Ascending aorta (tissue), 2 donors: ENCODE measurements at regions not wholly inside any gene's neighbourhood (a gene's known extent, or its start where the extent isn't known, plus 50 kb on each side); places are given as distances from the start of the nearest gene placed in this dataset.

Experiments used
- DNase-seq, 2 donors: peaks; one replicate each; pipeline ENCODE4 v3.0.0-alpha.2; 2019; ENCODE audit warnings: low spot score in 2 of 2
- H3K27ac ChIP-seq, 2 donors: fragments of 200-600 bp; sonication (generic); one replicate each; pipeline ENCODE4 v1.5.1; 2016 to 2017; ENCODE audit warnings: mild to moderate bottlenecking in 1 of 2
- H3K27me3 ChIP-seq: fragments of 200-600 bp; sonication (generic); one replicate; pipeline ENCODE4 v1.5.1; 2017
- H3K36me3 ChIP-seq, 2 donors: fragments of 200-600 bp; sonication (generic); one replicate each; pipeline ENCODE4 v1.5.1; 2016
- H3K4me1 ChIP-seq, 2 donors: fragments of 200-600 bp; sonication (generic); one replicate each; pipeline ENCODE4 v1.5.1; 2016 to 2017; ENCODE audit warnings: mild to moderate bottlenecking in 1 of 2
- H3K4me3 ChIP-seq, 2 donors: fragments of 200-600 bp; sonication (generic); one replicate each; pipeline ENCODE4 v1.5.1; 2016 to 2017; ENCODE audit warnings: mild to moderate bottlenecking in 1 of 2
- H3K9me3 ChIP-seq, 2 donors: fragments of 200-600 bp; sonication (generic); one replicate each; pipeline ENCODE4 v1.5.1; 2016
- CTCF ChIP-seq, 3 experiments: fragments of 200-600 bp in 2 of 3; fragments of 450-650 bp in 1 of 3; sonication (generic) in 2 of 3; IDR thresholded peaks; one replicate each; pipeline ENCODE4 v1.5.1; 2016 to 2019; ENCODE audit warnings: antibody characterized with exemption in 3 of 3, mild to moderate bottlenecking in 1 of 3, moderate library complexity in 1 of 3
- intact Hi-C: fragments of 100-400 bp; cut with DNase I; formaldehyde crosslinking; loops from one replicate; pipeline ENCODE4 v1.15.1; 2023

DNA sequence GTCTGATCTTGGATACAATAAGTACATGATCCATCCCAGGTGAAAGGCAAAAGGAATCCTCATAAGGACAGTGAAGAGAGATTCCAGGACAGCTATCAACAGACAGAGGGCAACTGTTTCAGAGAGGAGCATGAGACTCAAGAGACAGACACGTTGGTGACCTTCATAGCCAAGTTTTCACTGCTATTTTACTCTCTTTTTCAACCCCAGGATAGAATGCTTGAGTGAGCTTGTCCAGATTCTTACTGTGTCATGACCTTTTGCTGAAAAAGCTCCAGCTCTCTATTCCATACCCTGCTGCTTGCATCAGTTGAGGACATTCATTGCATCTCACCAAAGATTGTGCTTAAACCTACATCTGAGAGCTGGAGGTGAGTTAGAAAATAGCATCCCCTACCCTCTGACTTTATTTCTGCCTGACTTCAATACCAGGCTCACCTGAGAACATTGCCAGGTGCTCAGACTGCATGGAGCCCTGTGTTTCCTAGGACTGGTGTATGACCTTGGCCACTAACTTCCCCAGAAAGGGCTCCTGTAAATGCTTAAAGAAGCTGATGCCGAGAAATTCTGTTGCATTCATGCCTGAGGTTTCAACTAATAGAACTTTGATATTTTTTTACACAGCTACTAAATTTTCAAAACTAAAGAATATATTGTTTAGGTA is 70.4 kb upstream of the TMEM17 start:
- H3K4me3 ChIP-seq = no peak overlapping the region
- intact Hi-C loops = no loop called here
- H3K27ac ChIP-seq = no peak overlapping the region
- no peaks in the 10 kb centered on the region for H3K36me3 ChIP-seq
- H3K4me1 ChIP-seq = no peaks in the 10 kb centered on the region
- no peaks in the 10 kb centered on the region for H3K27me3 ChIP-seq
- no peaks in the 10 kb centered on the region for H3K9me3 ChIP-seq
- no peak for DNase-seq
- no peak for TF ChIP-seq CTCF (IDR thresholded peaks at IDR 0.05)

- no peaks in the 10 kb centered on the region for H3K27me3 ChIP-seq
- intact Hi-C loops = no loop called here
- no peak overlapping the region for H3K27ac ChIP-seq
- TF ChIP-seq CTCF (IDR thresholded peaks at IDR 0.05) = no peak
- no peak for DNase-seq
- H3K4me1 ChIP-seq = no peaks in the 10 kb centered on the region
- H3K36me3 ChIP-seq = no peaks in the 10 kb centered on the region
- no peak overlapping the region for H3K4me3 ChIP-seq
- no peaks in the 10 kb centered on the region for H3K9me3 ChIP-seq
Observed at GRCh38 chr2:62573936-62574335, 67.9 kb upstream of the TMEM17 start.

DNA sequence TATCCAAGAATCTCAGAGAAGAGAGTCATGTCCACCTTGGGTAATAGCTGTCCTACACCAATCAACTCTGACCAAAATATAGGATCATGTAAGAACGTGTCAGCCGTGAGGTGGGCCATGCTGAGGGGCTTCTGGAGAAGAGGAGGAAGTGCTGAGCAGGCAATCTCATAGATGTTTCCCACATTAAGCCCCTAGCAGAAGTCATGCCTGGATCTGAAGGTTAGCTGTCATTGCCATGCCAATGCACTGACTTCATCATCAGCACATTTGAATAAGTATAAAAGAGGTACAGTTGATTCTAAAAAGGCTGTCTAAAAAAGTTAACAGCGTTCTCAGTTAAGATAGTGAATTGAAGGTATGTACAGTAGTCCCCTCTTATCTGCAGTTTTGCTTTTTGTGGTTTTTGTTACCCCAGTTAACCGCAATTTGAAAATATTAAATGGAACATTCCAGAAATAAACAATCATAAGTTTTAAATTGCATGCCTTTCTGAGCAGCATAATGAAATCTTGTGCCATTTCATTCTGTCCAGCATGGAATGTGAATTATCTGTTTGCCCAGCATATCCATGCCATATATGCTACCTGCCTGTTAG is 67.2 kb upstream of the TMEM17 start:
- intact Hi-C loops = no loop called here
- no peaks in the 10 kb centered on the region for H3K4me1 ChIP-seq

DNA sequence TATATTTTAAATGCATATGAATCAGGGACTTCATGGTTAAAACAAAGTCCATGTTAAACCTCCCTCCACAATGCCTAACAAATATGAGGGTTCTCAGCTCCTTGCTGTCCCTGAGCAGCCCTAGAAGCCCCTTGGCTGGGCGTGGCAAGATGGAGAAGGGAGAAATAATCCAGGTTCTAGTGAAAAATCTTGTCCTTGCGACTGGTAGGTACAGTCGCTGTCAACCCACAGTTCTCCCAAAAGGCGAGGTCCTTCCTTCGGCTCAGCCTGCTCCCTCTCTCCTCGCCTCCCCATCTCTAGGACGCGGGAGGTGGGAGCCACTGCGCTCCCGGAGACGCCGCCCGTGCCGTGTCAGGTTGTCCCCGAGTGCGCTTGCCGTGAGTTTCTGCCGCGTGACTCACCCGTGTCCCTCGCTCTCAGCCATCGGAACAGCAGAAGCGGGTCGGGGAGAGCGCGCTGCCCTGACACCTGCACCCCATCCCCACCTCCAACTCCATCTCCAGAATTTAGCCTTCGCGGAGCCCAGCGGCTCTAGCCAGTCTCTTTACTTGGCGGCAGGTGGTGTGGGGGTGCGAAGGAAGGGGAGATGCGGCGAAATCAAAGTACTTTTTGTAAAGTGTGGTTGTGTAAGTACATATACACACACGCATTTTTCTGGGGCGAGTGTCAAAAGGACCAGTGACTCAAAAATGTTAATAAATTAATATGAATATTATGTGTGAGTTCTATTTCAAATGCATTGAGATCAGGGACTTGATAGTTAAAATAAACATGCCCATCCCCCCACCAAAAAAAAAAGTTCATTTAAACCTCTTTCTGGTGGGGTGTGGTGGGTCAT is 65.1 kb upstream of the TMEM17 start:
- H3K4me1 ChIP-seq = no peaks in the 10 kb centered on the region
- peak overlapping the region; percentile 24 for H3K4me3 ChIP-seq
- no peak for TF ChIP-seq CTCF (IDR thresholded peaks at IDR 0.05)
- no peaks in the 10 kb centered on the region for H3K27me3 ChIP-seq
- DNase-seq = no peak
- H3K36me3 ChIP-seq = no peaks in the 10 kb centered on the region
- H3K27ac ChIP-seq = no peak overlapping the region
- intact Hi-C loops = no loop called here
- H3K9me3 ChIP-seq = no peaks in the 10 kb centered on the region

More for the DNA sequence above, 67.2 kb upstream of the TMEM17 start:
- Histone ChIP-seq H3K9me3 (no peaks in the 10 kb centered on the region), H3K36me3 (no peaks in the 10 kb centered on the region), H3K4me3 (no peak overlapping the region), H3K27ac (no peak overlapping the region), H3K27me3 (no peaks in the 10 kb centered on the region)
- no peak for TF ChIP-seq CTCF (IDR thresholded peaks at IDR 0.05)
- DNase-seq = no peak

DNA sequence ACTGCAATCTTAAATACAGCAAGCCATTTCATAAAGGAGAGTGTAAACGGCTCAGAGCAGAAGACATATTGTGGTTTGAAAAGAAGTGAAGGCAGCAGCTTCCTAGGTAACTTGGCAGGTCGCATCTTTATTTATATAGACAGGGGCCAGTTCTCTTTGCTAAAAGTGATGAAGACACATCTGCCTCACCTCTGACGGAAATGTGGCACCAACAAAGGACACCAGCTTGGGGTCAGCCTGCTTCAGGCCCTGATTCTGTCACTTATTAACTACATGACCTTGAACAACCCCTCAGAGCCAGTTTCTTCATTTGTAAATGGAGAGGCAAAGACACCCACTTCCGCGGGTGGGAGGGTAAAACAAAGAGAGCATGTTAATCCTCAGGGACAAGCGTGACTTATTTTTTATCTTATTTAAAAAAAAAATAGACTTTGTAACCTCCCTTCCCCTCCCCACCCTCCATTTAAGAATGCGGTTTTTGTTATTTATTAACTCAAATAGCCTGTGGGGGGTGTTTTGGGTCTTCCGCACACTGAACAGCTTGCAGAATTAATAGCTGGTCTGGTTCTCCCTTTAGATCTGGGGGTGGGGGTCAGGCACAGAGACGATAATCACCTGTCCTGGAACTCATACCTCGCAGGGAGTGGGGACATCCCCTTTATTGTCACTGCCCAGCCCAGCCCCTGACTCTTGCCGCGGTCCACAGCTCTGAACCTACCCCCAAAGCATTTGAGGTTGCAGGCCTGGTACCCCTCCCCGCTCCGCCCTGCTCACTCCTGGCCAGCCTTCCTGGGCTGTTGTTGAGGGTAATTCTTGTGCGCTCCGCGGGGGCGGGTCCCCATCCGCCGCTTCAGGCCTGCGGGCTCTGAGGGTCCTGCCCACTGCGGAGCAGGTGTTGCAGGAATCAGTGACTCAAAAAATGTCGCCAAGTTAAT is 64.2 kb upstream of the TMEM17 start:
- no peak overlapping the region for H3K4me3 ChIP-seq

More for the DNA sequence above, 64.2 kb upstream of the TMEM17 start:
- Histone ChIP-seq H3K27me3 (no peaks in the 10 kb centered on the region), H3K9me3 (no peaks in the 10 kb centered on the region), H3K27ac (no peak overlapping the region), H3K4me1 (no peaks in the 10 kb centered on the region), H3K36me3 (no peaks in the 10 kb centered on the region)
- intact Hi-C loops = no loop called here
- no peak for TF ChIP-seq CTCF (IDR thresholded peaks at IDR 0.05)
- no peak for DNase-seq
